Fibroblast of lung (primary cell): ENCODE measurements at regions not wholly inside any gene's neighbourhood (a gene's known extent, or its start where the extent isn't known, plus 50 kb on each side); places are given as distances from the start of the nearest gene placed in this dataset.
A peak's percentile ranks its signal among the peaks of the same experiment; 100 is the strongest.

Experiments
- DNase-seq, 2 donors: peaks; one replicate each; pipeline versions ENCODE4 v3.0.0 to v3.0.0-alpha.2; 2010; ENCODE audit warnings: low read depth in 2 of 2
- H2AFZ ChIP-seq: 2 replicates; pipeline ENCODE4 v1.5.1; 2012; ENCODE audit warnings: low read length, control low read depth, inconsistent platforms
- H3K27ac ChIP-seq: 2 replicates; pipeline ENCODE4 v1.5.1; 2011; ENCODE audit warnings: low read length, control low read depth; ENCODE audit not compliant: insufficient read depth
- H3K27me3 ChIP-seq: 2 replicates; pipeline ENCODE4 v1.5.1; 2011; ENCODE audit warnings: mild to moderate bottlenecking, low read length; ENCODE audit not compliant: control insufficient read depth, insufficient read depth
- H3K36me3 ChIP-seq: 2 replicates; pipeline ENCODE4 v1.5.1; 2011; ENCODE audit warnings: low read length; ENCODE audit not compliant: control insufficient read depth, insufficient read depth
- H3K4me1 ChIP-seq: 2 replicates; pipeline ENCODE4 v1.5.1; 2011; ENCODE audit warnings: low read length; ENCODE audit not compliant: control insufficient read depth, insufficient read depth; ENCODE audit errors: extremely low read depth
- H3K4me2 ChIP-seq: 2 replicates; pipeline ENCODE4 v1.5.1; 2011; ENCODE audit warnings: low read length, control low read depth; ENCODE audit not compliant: insufficient read depth; ENCODE audit errors: extremely low read depth
- H3K4me3 ChIP-seq, 4 experiments: fragments of 200-600 bp in 1 of 4; sonication (generic) in 1 of 4; replicated peaks in 1 of 4; 2 replicates each; pipeline ENCODE4 v1.5.1; 2011 to 2016; ENCODE audit warnings: low read length in 4 of 4, low read depth in 3 of 4, mild to moderate bottlenecking in 3 of 4, control low read depth in 2 of 4, inconsistent platforms in 1 of 4, mixed read lengths in 1 of 4; ENCODE audit not compliant: insufficient read depth in 1 of 4; ENCODE audit errors: control extremely low read depth in 1 of 4
- H3K79me2 ChIP-seq: 2 replicates; pipeline ENCODE4 v1.5.1; 2012; ENCODE audit warnings: mild to moderate bottlenecking, low read length, inconsistent platforms; ENCODE audit not compliant: control insufficient read depth, insufficient read depth
- H3K9ac ChIP-seq: 2 replicates; pipeline ENCODE4 v1.5.1; 2011; ENCODE audit warnings: mild to moderate bottlenecking, low read length, control low read depth; ENCODE audit not compliant: insufficient read depth
- H3K9me3 ChIP-seq: 2 replicates; pipeline ENCODE4 v1.5.1; 2012; ENCODE audit warnings: low read depth, low read length; ENCODE audit not compliant: control insufficient read depth, insufficient read depth
- H4K20me1 ChIP-seq: 2 replicates; pipeline ENCODE4 v1.5.1; 2011; ENCODE audit warnings: low read length; ENCODE audit not compliant: control insufficient read depth, insufficient read depth; ENCODE audit errors: extremely low read depth
- EZH2 ChIP-seq: IDR thresholded peaks from 2 replicates; pipeline ENCODE4 v1.5.1; 2012; ENCODE audit warnings: low read length, control low read depth, mild to moderate bottlenecking; ENCODE audit errors: missing control alignments
- TF ChIP-seq, protein P1 (sequence below), 2 donors: IDR thresholded peaks in 1 of 2; conservative IDR thresholded peaks in 1 of 2; 1 replicate in 1 of 2; 2 replicates in 1 of 2; pipeline ENCODE4 v1.5.1; 2011 to 2012; ENCODE audit warnings: low read length in 2 of 2, control low read depth in 1 of 2, inconsistent platforms in 1 of 2, low read depth in 1 of 2, mild to moderate bottlenecking in 1 of 2

DNA sequence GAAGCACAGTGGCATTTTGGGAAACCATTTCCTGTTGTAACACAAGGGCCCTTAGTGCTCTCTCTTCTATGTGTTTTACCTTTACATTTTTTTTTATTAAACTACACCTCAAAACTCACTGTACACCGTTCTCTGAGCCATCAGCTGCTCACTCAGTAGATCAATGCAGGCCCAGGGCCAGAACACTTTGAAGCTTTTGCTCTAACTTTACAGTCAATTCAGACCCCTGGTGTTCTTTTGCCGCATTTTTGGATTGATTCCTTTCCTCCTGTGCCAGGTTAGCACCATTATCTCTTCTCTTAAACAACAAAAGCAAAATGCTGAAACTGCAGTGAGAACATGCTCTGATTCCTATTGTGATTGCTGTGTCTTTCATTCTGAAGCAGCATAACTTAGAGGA is 269.8 kb upstream of the RGMB start:
- Histone ChIP-seq H3K79me2 (no peaks in the 10 kb centered on the region), H2AFZ (no peak overlapping the region), H3K4me1 (no peaks in the 10 kb centered on the region), H4K20me1 (no peaks in the 10 kb centered on the region), H3K9ac (no peak overlapping the region), H3K4me3 (no peak overlapping the region), H3K27ac (no peak overlapping the region), H3K36me3 (no peaks in the 10 kb centered on the region), H3K27me3 (no peaks in the 10 kb centered on the region), H3K4me2 (no peak overlapping the region), H3K9me3 (no peaks in the 10 kb centered on the region)
- TF ChIP-seq EZH2, result no peak
- TF ChIP-seq, protein P1, sequence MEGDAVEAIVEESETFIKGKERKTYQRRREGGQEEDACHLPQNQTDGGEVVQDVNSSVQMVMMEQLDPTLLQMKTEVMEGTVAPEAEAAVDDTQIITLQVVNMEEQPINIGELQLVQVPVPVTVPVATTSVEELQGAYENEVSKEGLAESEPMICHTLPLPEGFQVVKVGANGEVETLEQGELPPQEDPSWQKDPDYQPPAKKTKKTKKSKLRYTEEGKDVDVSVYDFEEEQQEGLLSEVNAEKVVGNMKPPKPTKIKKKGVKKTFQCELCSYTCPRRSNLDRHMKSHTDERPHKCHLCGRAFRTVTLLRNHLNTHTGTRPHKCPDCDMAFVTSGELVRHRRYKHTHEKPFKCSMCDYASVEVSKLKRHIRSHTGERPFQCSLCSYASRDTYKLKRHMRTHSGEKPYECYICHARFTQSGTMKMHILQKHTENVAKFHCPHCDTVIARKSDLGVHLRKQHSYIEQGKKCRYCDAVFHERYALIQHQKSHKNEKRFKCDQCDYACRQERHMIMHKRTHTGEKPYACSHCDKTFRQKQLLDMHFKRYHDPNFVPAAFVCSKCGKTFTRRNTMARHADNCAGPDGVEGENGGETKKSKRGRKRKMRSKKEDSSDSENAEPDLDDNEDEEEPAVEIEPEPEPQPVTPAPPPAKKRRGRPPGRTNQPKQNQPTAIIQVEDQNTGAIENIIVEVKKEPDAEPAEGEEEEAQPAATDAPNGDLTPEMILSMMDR (conservative IDR thresholded peaks at IDR 0.05 in 1 of 2, IDR thresholded peaks at IDR 0.05 in 1 of 2; ENCODE audit: low read depth in 1 of 2, low read length in 2 of 2), result no peak
- DNase-seq, result no peak

DNA sequence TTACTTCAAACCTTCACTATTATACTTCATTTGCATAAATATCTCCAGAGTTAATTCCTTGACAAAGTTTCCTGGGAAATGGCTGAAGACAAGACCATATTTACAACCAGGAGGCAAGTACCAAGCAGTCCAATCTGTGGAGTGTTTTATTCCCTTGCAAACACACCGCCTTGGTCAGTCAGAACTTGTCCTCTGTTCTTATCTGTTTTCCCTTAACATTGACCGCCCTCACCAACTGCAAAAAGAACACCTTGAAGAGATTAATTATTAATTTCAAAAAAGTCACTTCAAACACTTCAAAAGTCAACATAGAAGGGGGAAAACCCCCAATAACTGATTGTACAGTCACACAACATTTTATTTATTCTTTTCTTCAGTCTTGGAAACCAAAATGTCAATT is 269.0 kb upstream of the RGMB start:
- no peak for TF ChIP-seq EZH2
- TF ChIP-seq, protein P1 (conservative IDR thresholded peaks at IDR 0.05 in 1 of 2, IDR thresholded peaks at IDR 0.05 in 1 of 2; ENCODE audit: low read depth in 1 of 2, low read length in 2 of 2), result no peak
- Histone ChIP-seq H3K79me2 (no peaks in the 10 kb centered on the region), H3K4me1 (no peaks in the 10 kb centered on the region), H4K20me1 (no peaks in the 10 kb centered on the region), H3K27me3 (no peaks in the 10 kb centered on the region), H3K4me3 (no peak overlapping the region), H3K9ac (no peak overlapping the region), H3K36me3 (no peaks in the 10 kb centered on the region), H3K27ac (no peak overlapping the region), H3K4me2 (no peak overlapping the region), H3K9me3 (no peaks in the 10 kb centered on the region), H2AFZ (no peak overlapping the region)
- no peak for DNase-seq

DNA sequence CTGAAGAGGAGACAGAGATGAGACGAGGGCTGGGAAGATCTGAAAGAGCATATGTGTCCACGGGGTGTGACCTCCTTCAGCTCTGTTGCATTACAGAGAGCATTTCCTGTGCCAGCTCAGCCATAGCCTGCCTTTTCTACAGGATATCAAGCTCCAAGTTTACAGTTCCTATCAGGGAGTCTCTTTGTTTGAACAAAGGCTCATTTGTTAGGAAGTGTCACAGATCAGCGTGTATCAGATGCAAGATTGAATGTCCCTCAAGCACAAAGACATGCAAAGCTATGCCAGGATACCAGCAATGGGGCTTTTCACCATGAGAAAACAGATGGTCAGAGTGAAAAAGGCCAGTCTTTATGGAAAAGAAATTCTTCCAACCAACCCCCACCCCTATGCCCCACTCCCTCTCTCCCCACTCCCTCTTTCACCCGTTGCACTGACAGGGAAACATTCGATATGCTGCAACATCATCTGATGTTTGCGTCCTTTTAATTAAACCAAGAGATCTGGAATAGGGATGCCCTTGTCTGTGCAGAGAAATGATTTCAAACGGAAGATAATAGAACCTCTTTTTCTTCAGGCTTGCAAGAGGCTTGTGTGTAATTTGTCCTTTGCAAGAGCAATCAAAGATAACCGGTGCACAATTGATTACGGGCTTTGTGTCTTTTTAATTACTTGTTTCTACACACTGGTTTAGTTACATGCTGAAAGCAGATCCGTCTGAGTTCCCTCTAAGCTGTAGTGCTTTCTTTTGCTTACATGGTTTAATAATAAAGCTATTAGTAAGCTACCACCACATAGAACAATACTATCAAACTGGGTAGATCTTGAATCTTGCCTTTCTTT is 263.1 kb upstream of the RGMB start:
- no peaks in the 10 kb centered on the region for H3K36me3 ChIP-seq
- no peaks in the 10 kb centered on the region for H3K27me3 ChIP-seq
- no peak overlapping the region for H3K4me2 ChIP-seq
- no peak overlapping the region for H3K27ac ChIP-seq
- no peaks in the 10 kb centered on the region for H3K79me2 ChIP-seq
- TF ChIP-seq EZH2, result no peak
- TF ChIP-seq, protein P1 (conservative IDR thresholded peaks at IDR 0.05 in 1 of 2, IDR thresholded peaks at IDR 0.05 in 1 of 2; ENCODE audit: low read depth in 1 of 2, low read length in 2 of 2), result no peak
- peak overlapping the region; percentile 86 for H2AFZ ChIP-seq
- H3K9ac ChIP-seq, result no peak overlapping the region
- H3K9me3 ChIP-seq, result no peaks in the 10 kb centered on the region
- no peak overlapping the region for H3K4me3 ChIP-seq
- peak; percentile 10 to 20 for DNase-seq
- peaks cover 6% of the 10 kb centered on the region for H3K4me1 ChIP-seq
- H4K20me1 ChIP-seq, result no peaks in the 10 kb centered on the region
